NCI-H69 (cell line): ENCODE measurements at regions not wholly inside any gene's neighbourhood (a gene's known extent, or its start where the extent isn't known, plus 50 kb on each side); places are given as distances from the start of the nearest gene placed in this dataset.
"Not testable (repeated sequence)": the region's sequence is repeated elsewhere in the genome, so short reads cannot be mapped to it uniquely, and the experiment has no call there.

ENCODE experiments used
- DNase-seq: peaks from one replicate; lab custom pipeline; 2025; lab: John Stamatoyannopoulos, UW

DNA sequence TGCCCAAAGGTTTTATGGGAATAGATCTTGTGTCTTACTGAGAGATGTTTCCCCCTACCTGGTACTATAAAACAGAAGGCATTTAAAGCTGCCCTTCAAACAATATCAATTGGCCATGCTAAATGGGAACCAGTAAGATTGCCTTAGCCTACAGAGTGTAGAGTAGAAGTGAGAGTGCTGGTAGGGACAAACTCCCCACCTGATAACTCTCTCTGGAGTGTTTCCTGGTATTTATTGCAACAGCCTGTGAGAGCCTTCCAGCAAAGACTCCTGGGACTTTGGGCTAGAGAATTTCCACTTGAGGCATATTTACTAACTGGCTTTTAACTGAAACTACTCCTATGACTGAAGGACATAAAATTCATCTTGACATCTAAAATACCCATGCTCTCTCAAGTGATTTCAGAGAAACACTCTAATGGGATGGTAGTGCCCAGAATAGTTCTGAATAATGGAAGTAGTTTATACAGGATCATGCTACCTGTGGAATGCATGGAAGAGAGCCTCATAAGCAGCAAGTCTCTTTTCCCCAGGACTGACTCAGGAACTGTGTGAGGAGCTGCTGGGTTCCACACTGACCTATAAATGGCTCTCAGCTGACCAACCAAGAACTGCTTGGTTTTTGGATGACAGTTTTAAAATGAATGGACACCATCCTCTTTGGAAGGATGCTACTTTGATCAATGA lies 132.7 kb upstream of the SLITRK5 start:
- no peak for DNase-seq

DNA sequence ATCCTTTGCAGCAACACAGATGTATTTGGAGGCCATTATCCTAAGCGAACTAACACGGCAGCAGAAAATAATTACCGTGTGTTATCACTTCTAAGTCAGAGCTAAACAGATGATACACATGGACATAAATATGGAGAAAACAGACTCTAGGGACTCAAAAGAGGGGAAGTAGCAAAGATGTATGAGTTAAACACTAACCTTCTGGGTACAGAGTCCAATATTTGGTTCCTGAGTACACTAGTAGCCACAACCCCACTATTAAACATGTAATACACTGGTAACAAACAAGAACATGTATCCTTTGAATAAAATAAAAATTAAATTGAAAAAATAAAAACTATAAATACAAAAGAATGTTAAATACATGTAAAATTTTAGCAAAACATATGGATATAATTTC lies 118.0 kb upstream of the SLITRK5 start:
- DNase-seq: no peak

DNA sequence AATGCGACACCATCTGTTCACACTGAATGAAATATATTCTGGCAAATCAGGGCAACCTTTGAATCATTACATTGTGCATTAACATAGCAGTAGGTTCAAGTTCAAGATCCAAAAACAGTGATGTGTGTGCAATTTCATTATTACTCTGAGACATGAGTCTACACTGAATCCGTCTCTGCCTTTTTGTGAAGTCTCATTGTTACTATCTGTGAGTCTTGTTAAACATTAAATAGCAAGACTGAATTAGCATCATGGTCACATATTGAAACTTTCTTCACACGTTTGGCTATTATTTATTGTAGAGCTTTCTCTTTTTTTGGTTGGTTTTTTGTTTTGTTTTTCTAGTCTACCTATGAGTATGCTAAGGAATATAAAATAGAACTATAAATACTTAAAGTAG lies 117.1 kb upstream of the SLITRK5 start:
- peak; percentile 49 for DNase-seq

DNA sequence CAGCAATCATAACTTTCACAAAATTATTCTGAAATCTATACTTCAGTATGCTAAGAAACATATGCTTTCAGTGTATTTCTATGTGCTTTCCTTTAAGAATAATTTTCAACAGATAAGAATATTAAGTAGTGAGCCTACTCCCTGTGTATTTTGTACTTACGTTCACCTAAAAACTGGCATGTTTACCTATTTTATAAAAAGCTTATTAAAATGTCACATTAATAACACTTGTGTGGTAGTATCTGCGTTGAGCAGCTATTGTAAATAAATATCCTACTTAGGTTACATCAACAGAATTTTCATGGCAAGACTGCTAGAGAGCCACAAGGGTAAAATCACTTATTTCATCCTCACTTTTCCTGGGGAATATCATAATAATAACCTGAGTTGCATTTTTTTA lies 113.4 kb upstream of the SLITRK5 start:
- DNase-seq: no peak

DNA sequence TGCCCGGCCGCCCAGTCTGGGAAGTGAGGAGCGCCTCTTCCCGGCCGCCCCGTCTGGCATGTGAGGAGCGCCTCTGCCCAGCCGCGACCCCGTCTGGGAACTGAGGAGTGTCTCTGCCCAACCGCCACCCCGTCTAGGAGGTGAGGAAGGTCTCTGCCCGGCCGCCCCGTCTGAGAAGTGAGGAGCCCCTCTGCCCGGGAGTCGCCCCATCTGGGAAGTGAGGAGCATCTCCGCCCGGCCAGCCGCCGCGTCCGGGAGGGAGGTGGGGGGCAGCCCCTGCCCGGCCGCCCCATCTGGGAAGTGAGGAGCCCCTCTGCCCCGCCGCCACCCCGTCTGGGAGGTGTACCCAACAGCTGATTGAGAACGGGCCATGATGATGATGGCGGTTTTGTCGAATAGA lies 109.6 kb upstream of the SLITRK5 start:
- DNase-seq: not testable (repeated sequence)

DNA sequence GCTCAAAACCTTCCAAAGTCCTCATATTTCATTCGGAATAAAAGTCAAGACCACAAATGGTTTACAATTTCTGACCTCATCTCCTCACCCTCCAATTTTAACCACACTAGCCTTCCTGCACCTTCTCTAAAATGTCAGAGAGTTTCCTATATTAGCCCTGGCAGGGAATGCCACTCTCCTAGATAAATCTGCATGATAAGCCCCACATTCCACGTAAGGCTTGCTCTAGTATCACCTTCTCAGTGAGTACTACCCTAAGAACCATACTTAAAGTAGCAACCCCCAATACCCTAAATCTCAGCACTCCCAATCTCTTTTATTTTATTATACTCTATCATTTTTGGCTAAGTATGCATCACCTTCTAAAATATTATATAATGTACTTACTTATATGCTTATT lies 100.5 kb upstream of the SLITRK5 start:
- DNase-seq: no peak

DNA sequence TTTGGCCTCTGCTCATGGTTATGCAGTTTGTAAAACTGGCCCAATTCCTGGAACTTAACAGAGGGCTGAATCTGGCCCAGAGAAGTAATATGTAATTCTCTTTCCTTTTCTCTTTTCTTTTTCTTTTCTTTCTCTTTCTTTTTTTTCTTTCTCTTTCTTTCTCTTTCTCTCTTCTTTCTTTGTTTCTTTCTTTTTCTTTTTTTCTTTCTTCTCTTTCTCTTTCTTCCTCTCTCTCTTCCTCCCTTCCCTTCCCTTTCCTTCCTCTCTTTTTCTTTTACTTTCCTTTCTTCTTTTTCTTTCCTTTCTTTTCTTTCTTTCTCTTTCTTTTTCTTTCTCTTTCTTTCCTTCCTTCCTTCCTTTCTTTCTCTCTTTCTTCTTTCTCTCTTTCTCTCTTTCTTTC lies 88.8 kb upstream of the SLITRK5 start:
- DNase-seq: no peak

DNA sequence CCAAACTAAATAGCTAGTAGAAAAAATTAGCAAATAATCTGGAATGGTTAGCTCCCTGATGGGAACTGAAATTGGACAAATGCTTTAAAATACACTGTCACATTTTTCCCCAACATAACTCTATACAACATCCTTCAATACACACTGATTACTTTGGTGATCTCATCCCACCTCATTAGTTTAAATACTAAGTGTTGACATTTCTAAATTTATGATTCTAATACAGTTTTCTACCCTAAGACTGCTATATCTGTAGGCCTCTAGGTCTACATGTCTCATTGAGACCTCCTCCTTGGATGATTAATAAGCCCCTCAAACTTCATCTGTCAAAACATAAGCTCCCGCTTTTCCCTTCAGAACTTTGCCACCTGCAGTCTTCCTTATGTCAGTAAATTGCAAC lies 80.7 kb upstream of the SLITRK5 start:
- no peak for DNase-seq

DNA sequence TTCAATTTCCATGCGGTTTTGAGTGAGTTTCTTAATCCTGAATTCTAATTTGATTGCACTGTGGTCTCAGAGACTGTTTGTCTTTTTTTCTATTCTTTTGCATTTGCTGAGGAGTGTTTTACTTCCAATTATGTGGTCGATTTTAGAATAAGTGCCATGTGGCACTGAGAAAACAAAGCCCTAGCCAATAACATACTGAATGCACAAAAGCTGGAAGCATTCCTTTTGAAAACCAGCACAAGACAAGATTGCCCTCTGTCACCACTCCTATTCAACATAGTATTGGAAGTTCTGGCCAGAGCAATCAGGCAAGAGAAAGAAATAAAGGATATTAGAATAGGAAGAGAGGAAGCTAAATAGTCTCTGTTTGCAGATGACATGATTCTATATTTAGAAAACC lies 66.7 kb upstream of the SLITRK5 start:
- not testable (repeated sequence) for DNase-seq

DNA sequence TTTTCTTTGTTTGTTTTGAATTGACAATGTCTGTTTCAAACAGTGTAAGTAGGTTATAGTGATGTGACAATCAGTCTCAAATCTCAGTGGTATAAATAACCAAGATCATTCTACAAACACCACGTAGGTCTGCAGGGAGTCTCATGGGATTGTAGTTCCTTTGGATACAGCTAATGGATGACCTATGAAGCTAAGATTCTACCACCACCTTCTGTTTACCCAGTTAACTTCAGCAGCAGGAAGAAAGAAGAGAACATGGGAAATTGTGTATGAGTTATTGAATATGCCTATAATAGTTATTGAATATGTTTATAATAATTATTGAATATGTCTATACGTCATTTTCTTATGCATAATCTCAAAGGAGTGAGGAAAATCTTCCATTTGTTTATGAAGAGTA lies 63.9 kb upstream of the SLITRK5 start:
- peak; percentile 62 for DNase-seq

DNA sequence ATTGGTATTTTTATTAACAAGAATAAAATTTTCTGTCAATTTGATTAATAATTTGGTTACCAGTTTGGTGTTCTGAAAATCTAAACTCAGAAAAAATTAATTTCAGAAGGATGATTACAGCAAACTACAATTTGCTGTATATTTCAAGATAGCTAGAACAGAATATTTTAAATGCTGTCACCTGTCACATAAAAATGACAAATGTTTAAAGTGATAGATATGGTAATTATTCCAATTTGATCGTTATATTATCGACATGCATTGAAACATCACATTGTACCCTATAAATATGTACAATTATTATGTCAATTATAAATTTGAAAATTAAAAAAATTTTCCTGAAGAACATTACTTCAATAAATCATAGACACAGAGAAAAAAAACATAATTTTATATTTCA lies 56.9 kb upstream of the SLITRK5 start:
- DNase-seq: no peak
